Activated CD8-positive, alpha-beta memory T cell treated with anti-CD3 and anti-CD28 coated beads, Interleukin-2, amount 50 U/mL, for 24 hours (primary cell): ENCODE measurements at regions not wholly inside any gene's neighbourhood (a gene's known extent, or its start where the extent isn't known, plus 50 kb on each side); places are given as distances from the start of the nearest gene placed in this dataset.
A peak's percentile ranks its signal among the peaks of the same experiment; 100 is the strongest.
"Not testable (repeated sequence)": the region's sequence is repeated elsewhere in the genome, so short reads cannot be mapped to it uniquely, and the experiment has no call there.

Experiments used
- DNase-seq: peaks from one replicate; pipeline ENCODE4 v3.0.0-alpha.2; 2020; ENCODE audit errors: extremely low read depth

- no peak for DNase-seq
Observed at GRCh38 chr12:68505970-68506369, 104.7 kb upstream of the RAP1B start.

- no peak for DNase-seq
Observed at GRCh38 chr12:68506619-68507018, 104.1 kb upstream of the RAP1B start.

- no peak for DNase-seq
Observed at GRCh38 chr12:68507657-68508056, 103.0 kb upstream of the RAP1B start.

- no peak for DNase-seq
Observed at GRCh38 chr12:68508576-68508975, 102.1 kb upstream of the RAP1B start.

- DNase-seq, result no peak
Observed at GRCh38 chr12:68509242-68509641, 101.5 kb upstream of the RAP1B start.

GRCh38 chr12:68510397-68510796 is 100.3 kb upstream of the RAP1B start:
- DNase-seq, result no peak

GRCh38 chr12:68514807-68515411 is 95.8 kb upstream of the RAP1B start:
- no peak for DNase-seq

GRCh38 chr12:68515793-68516192 is 94.9 kb upstream of the RAP1B start:
- DNase-seq, result no peak

- no peak for DNase-seq
Observed at GRCh38 chr12:68521321-68521839, 89.3 kb upstream of the RAP1B start.

- no peak for DNase-seq
Observed at GRCh38 chr12:68521848-68522502, 88.7 kb upstream of the RAP1B start.

- DNase-seq, result no peak
Observed at GRCh38 chr12:68529466-68529865, 81.2 kb upstream of the RAP1B start.

GRCh38 chr12:68529869-68530268 is 80.8 kb upstream of the RAP1B start:
- no peak for DNase-seq

- DNase-seq, result no peak
Observed at GRCh38 chr12:68530299-68530698, 80.4 kb upstream of the RAP1B start.

GRCh38 chr12:68530965-68531364 is 79.7 kb upstream of the RAP1B start:
- DNase-seq, result no peak

GRCh38 chr12:68532204-68532886 is 78.4 kb upstream of the RAP1B start:
- no peak for DNase-seq

GRCh38 chr12:68532887-68533248 is 77.8 kb upstream of the RAP1B start:
- DNase-seq, result no peak

- no peak for DNase-seq
Observed at GRCh38 chr12:68534108-68534507, 76.6 kb upstream of the RAP1B start.

GRCh38 chr12:68536885-68537485 is 73.7 kb upstream of the RAP1B start:
- DNase-seq, result no peak

GRCh38 chr12:68537571-68537970 is 73.1 kb upstream of the RAP1B start:
- no peak for DNase-seq

- peak; percentile 15 for DNase-seq
Observed at GRCh38 chr12:68538726-68539614, 71.7 kb upstream of the RAP1B start.

- no peak for DNase-seq
Observed at GRCh38 chr12:68539615-68539952, 71.1 kb upstream of the RAP1B start.

GRCh38 chr12:68540768-68541167 is 69.9 kb upstream of the RAP1B start:
- DNase-seq, result not testable (repeated sequence)
